CD4-positive, alpha-beta T cell treated with Interleukin-6 for 4 hours (primary cell): ENCODE measurements at regions not wholly inside any gene's neighbourhood (a gene's known extent, or its start where the extent isn't known, plus 50 kb on each side); places are given as distances from the start of the nearest gene placed in this dataset.
"Not testable (repeated sequence)": the region's sequence is repeated elsewhere in the genome, so short reads cannot be mapped to it uniquely, and the experiment has no call there.

Experiments
- DNase-seq: peaks from one replicate; pipeline ENCODE4 v3.0.0-alpha.2; 2020; ENCODE audit warnings: mixed read lengths

- no peak for DNase-seq
Observed at GRCh38 chr2:153420394-153420793, 58.2 kb downstream of the RPRM start.

GRCh38 chr2:153417077-153417476 lies 61.5 kb downstream of the RPRM start:
- no peak for DNase-seq

DNA sequence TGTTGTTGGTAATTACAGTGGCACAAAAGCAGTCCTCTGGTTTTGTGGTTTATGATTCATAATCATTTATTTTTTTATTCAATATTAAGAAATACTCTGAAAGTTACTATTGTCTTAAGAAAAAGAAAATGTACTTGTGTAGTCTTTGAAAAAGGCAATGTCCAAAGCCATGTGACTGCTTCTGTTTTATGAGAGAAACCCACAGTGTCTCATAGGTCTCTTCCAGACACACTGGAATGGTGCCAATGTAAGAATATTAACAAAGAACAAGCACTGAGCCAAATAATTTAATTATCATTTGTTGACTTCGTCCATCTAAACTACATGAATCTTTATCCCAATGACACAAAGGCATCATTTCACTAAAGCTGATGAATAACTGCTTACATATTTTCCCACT lies 62.5 kb downstream of the RPRM start:
- DNase-seq = no peak

DNA sequence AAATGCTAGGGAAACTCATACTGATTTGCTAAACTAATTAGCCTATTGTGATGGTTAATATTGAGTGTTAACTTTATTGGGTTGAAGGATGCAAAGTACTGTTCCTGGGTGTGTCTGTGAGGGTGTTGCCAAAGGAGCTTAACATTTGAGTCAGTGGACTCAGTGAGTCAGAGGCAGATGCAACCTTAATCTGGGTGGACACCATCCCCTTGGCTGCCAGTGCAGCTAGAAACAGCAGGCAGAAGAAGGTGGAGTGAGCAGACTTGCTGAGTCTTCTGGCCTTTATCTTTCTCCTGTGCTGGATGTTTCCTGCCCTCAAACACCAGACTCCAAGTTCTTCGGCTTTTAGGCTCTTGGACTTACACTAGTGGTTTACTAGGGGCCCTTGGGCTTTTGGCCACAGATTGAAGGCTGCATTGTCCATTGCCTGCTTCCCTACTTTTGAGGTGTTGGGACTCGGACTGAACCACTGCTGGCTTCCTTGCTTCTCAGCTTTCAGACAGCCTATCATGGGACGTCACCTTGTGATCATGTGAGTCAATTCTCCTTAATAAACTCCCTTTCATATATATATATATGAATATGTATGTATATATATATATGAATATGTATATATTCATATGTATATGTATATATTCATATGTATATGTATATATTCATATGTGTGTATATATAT lies 69.7 kb downstream of the RPRM start:
- no peak for DNase-seq

DNA sequence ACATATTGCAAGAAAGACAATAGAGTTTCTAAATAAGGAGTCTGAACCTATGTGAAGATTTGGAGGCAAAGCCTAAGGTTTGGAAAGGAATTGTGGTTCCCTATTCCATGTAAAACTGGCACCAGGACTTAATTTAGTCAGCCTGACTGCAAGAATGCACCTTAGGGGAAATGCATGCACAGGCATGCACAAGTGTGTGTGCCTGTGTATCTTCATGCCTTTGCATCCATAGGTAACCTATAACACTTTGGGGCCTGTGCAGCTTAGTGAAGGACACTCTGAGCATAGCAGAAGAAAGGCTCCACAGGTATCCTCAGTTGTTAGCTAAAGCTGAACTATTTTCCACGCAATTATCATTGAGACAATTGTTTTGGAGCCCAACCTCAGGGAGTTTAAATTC lies 73.4 kb downstream of the RPRM start:
- DNase-seq = no peak

DNA sequence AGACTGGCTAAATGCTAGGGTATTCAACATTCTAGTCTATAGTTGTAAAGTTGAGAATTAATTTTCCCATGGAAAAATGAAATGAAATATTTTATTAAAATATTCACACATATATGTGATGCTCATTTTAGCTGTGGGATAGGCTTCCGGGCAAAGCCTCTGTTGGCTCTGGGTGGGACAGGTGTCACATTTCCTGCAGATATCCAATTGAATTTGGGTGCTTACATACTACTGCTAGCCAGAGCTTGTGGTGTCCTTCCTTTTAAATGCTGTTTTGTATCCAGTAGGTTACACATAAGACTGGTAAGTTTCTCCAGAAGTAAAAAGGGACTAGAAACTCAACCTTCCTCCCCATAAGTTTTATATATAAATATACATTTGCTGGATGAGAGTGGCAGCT lies 73.8 kb downstream of the RPRM start:
- no peak for DNase-seq

GRCh38 chr2:153403940-153404339 lies 74.6 kb downstream of the RPRM start:
- DNase-seq = no peak

GRCh38 chr2:153403352-153403751 lies 75.2 kb downstream of the RPRM start:
- not testable (repeated sequence) for DNase-seq

DNA sequence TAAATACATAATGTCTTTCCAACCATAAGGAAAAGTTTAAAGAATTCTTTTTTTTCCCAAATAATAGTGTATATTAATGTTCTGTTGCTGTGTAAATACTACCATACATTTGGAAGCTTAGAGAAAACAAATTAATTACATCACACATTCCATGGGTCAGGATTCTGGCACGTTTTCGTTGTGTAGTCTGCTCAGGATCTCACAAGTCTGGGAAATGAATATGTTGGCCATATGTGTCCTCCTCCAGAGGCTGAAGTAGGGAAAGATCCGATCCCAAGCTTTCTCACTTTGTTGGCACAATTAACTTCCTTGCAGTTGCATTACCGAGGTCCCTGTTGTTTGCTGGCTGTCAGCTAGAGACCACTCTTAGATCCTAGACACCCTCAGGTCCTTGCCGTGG lies 83.9 kb downstream of the RPRM start:
- no peak for DNase-seq

DNA sequence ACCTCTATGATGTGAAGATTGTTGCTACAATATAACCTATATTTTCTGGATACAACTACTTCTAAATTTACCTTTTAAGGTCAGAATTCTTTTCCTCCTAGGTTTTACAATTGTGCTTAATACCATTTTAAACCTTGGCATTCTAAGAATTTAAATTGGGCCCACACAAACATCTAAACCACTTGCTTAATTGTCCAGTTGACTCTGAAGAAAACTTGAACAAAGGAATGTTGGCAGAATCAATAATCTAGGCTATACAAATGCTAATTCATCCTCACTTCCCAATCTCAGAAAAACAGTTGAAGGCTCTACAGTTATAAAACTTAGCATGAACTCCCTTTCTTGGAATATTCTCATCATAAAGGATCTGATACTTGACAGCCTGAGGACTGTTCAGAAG lies 84.3 kb downstream of the RPRM start:
- DNase-seq = no peak

DNA sequence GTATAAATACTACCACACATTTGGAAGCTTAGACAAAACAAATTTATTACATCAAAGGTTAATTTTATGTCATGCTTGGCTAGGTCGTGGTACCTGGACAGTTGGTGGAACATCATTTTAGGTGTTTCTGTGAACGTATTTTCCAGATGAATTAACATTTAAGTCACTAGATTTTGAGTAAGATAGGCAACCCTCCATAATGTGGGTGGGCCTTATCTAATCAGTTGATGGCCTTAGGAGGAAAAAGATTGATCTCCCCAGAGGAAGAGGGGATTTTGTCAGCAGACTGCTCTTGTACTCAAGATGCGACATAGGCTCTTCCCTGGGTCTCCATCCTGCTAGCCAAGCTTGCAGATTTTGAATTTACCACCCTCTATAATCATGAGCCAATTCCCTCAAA lies 85.0 kb downstream of the RPRM start:
- DNase-seq = no peak

DNA sequence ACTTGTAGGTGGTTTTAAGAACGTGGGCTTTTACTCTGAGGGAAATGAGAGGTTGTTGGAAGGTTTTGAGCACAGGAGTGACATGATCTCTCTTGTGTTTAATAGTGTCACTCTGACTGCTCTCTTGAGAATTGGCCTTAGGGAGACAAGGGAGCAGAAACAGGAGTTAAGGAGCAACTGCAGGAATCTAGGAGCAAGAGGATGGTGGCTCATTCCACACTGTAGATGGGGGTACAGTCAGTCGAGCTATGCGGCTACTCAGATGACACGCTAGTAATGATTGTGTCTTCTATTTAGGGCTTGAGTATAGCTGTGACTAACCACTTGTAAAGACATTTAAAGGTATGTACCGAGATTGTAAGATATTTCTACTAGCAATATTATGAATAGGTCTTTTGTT lies 87.4 kb downstream of the RPRM start:
- DNase-seq = no peak

DNA sequence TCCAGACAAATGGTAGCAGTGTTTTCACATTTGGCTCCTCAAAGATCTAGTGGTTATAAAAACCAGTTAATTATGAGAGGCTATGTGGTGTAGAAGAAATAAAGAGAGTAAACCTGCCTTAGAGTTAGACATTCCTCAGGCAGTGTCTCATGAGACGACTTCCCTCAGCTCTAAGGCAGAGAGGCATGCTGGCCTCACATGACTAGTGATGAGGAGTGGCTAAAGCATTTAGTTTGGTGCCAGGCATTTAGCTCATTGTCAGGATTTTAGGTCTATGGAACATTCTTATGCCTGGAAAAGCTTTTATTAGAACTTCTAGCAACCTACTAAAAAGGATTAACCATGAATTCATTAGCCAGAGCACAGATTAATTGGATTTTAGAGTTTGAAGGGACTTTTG lies 90.3 kb downstream of the RPRM start:
- no peak for DNase-seq

- no peak for DNase-seq
Observed at GRCh38 chr2:153387203-153387602, 91.4 kb downstream of the RPRM start.

DNA sequence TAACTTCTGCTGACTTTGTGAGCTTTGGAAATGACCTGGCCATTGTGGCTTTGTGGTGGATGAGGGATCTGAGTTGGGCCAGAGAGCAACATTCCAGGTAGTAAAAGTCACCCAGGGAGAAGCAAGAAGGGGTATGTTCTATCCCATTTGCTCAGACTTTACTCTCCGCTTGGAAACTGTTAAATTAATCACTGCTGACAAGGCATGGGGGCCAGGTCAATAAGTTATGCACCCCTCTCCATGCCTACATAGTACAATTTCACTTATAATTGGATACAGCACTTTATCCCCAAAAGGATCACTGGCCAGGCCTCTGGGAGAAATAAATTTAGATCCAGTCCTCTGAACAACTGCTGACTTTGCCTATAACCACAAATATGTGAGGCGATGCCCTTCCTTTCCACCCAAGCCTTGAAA lies 92.1 kb downstream of the RPRM start:
- no peak for DNase-seq

GRCh38 chr2:153373510-153374279 lies 104.9 kb downstream of the RPRM start:
- no peak for DNase-seq

DNA sequence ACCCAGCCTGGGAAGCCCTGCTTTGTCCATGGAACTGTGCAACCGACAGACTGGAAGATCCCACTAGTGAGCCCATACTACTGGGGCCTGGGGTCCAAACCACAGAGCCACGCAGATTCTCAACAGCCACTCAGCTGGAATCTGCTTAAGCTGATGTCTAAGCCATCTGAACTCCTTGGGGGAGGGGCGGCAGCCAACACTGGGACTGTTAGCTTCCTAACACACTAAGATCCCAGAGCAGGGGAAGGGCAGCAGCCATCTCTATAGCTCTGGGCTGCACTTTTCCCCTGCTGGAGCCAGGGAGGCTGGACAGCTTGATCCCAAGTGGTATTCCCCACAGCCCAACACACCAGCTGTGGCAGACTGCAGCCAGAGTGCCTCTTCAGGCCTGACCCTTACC lies 118.3 kb downstream of the RPRM start:
- DNase-seq = no peak

DNA sequence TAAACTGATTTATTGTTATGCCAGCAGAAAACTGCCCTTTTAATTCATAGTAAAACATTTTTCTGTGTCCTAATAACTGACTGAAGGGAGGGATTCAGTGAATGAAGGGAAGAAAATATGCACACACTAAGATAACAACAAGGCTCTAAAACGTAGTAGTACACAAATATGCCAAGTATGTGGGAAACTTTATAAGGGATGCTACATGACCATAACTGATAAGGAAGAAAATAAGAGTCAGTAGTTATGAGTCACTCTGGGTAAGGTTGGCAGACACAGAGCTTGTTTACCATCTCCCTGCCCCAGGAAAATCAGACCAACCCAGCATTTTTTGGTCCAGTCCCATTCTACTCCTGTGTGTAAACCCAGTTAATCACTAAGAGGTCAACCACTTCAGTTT lies 124.2 kb downstream of the RPRM start:
- DNase-seq = no peak

DNA sequence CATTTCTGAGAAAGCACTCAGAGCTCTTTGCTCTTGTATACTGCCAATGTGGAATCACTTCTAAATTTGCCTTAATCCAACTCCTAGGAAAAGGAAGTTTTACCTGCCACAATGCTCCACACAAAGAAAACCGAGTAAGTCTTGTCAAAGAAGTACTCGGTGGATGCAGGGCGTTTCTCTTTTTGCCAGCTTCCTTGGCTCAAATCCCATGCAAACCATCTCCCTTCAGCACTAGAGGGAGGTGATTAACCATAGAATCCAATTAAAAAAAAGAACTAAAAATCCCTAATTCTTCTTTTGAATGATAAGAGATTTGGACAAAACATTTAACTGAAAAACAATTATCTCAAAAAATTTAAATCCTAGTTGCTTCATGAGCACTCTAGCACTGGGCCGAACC lies 129.0 kb downstream of the RPRM start:
- DNase-seq = no peak

GRCh38 chr2:153347818-153348495 lies 130.6 kb downstream of the RPRM start:
- no peak for DNase-seq

DNA sequence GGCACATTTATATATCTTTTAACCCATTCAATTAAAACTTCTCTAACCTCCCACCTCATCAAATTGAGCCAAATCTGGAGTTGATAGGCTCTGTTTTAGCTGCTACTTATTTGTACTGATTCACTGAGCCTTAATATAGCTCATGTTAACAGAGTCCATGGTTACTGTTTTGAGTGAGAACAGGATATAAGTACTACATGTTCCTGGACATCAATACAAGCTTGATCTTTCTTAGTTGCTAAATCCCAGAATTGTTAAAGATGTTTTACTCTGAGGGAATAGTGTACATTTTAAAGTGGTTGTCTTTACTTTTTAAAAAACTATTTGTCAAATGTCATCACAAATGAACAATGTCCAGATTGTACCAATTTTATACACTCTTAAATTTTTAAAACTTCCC lies 157.7 kb downstream of the RPRM start:
- DNase-seq = no peak

GRCh38 chr2:153311432-153311831 lies 167.1 kb downstream of the RPRM start:
- DNase-seq = no peak

- no peak for DNase-seq
Observed at GRCh38 chr2:153308466-153308865, 170.1 kb downstream of the RPRM start.

- DNase-seq = no peak
Observed at GRCh38 chr2:153307223-153307622, 171.3 kb downstream of the RPRM start.
